ENCODE measurements at regions not wholly inside any gene's neighbourhood (a gene's known extent, or its start where the extent isn't known, plus 50 kb on each side); places are given as distances from the start of the nearest gene placed in this dataset.

DNA sequence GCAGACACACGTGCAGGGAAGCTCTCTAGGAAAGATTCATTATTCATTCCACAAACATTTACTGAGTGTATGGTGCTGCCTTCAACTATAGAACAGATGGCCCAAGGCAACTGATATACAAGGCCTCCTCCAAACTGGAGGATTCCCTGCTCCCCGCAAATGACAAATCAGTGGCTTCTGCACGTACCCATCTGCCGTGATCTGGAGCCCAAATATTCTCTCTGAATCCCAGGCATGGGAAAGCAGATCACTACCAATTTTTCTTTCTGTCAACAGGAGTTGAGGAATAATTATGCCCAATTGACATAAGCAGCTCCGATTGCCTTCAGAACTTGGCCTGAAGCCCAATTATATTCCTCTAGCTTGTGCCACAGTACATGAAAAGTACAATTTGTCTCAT, 174.2 kb upstream of the CCDC196 start:
- no peak overlapping the region for H3K4me3 ChIP-seq
- no peaks in the 10 kb centered on the region for H3K4me1 ChIP-seq
- 74 to 88% (median 84%) methylated on average over 5 of the region's 5 CpGs for WGBS, 5 donors
- H3K27ac ChIP-seq = no peak overlapping the region
- no peaks in the 10 kb centered on the region for H3K36me3 ChIP-seq
- TF ChIP-seq, protein P1, sequence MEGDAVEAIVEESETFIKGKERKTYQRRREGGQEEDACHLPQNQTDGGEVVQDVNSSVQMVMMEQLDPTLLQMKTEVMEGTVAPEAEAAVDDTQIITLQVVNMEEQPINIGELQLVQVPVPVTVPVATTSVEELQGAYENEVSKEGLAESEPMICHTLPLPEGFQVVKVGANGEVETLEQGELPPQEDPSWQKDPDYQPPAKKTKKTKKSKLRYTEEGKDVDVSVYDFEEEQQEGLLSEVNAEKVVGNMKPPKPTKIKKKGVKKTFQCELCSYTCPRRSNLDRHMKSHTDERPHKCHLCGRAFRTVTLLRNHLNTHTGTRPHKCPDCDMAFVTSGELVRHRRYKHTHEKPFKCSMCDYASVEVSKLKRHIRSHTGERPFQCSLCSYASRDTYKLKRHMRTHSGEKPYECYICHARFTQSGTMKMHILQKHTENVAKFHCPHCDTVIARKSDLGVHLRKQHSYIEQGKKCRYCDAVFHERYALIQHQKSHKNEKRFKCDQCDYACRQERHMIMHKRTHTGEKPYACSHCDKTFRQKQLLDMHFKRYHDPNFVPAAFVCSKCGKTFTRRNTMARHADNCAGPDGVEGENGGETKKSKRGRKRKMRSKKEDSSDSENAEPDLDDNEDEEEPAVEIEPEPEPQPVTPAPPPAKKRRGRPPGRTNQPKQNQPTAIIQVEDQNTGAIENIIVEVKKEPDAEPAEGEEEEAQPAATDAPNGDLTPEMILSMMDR (IDR thresholded peaks at IDR 0.05 in 8 of 11, conservative IDR thresholded peaks at IDR 0.05 in 3 of 11) = no peak
- TF ChIP-seq POLR2A (IDR thresholded peaks at IDR 0.05) (no peak), POLR2AphosphoS5 (IDR thresholded peaks at IDR 0.05) (no peak)
- H3K27me3 ChIP-seq (replicated peaks in 1 of 7) = no peaks in the 10 kb centered on the region
- H3K9me3 ChIP-seq = peaks cover 0 to 15% (median 2%) of the 10 kb centered on the region in 8 donors
- intact Hi-C loops (cut with DNase I; ENCODE audit: low total_unique reads) = no loop called here
- DNase-seq = no peak

DNA sequence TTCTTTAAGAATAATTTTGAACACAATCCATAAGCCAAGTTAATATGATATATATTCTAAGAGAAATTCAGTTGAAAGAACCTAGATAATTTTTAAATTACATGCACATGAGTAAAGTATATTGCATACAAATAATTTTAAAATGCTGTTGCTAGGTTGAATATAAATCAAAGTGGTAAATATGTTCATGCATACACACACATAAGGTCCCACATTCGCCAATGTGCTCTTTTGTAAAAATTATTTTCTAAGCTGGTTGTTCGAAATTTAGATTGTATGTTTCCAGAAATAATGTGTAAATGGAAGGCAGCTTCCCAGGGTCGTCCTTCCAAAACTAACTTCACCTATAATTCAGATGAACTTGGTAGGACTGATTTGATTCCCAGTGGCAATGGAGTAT, 173.7 kb upstream of the CCDC196 start:
- TF ChIP-seq POLR2A (IDR thresholded peaks at IDR 0.05) = no peak
- 64 to 90% (median 81%) methylated on average over 3 of the region's 3 CpGs for WGBS, 5 donors
- H3K4me1 ChIP-seq = no peaks in the 10 kb centered on the region
- peaks cover 0 to 19% (median 7%) of the 10 kb centered on the region in 8 donors for H3K9me3 ChIP-seq
- intact Hi-C loops (cut with DNase I; ENCODE audit: low total_unique reads) = no loop called here
- no peak overlapping the region for H3K4me3 ChIP-seq
- DNase-seq = no peak
- no peaks in the 10 kb centered on the region for H3K27me3 ChIP-seq (replicated peaks in 1 of 7)
- no peak overlapping the region for H3K27ac ChIP-seq
- no peaks in the 10 kb centered on the region for H3K36me3 ChIP-seq

DNA sequence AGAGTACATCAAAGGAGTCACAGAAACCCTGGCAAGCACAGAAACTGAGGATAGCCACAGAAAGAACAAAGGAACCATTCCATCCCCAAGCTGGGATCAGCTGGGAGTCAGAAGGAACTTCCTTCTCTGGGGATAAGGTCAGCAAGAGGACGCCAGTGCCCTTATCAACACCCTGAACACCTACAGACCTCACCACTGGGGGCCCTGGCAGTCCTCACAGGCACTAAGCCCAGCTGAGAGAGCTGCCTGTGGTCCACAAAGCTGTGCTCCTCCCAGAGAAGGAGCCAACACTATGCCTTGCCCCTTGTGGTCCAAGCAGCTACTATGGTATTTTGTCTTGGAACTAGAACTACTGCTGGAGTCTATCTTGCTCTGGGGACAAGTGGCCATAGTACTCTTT, 171.1 kb upstream of the CCDC196 start:
- intact Hi-C loops (cut with DNase I; ENCODE audit: low total_unique reads) = no loop called here
- 54 to 79% (median 61%) methylated on average over 1 of the region's 1 CpG for WGBS, 5 donors
- no peaks in the 10 kb centered on the region for H3K27me3 ChIP-seq (replicated peaks in 1 of 7)

DNA sequence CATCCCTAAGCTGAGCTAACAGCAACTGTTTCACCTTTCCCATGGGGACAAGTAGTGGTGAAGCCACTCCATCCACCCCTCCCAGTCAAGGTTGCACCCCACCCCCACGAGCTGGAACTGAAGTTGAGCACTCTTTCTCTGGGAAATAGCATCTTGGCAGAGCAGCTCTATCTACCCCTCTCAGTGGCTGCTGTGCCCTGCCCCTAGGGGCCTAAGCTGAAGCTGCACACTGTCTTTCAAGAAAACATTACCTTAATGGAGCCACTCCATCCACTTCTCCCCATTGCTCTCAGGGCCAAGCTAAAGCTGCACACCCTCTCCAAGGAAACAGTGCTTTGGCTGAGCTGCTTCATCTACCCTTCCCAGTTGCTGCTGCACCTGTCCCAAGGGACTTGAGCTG, 170.6 kb upstream of the CCDC196 start:
- DNase-seq = no peak
- intact Hi-C loops (cut with DNase I; ENCODE audit: low total_unique reads) = no loop called here
- Histone ChIP-seq H3K27me3 (replicated peaks in 1 of 7) (no peaks in the 10 kb centered on the region), H3K27ac (no peak overlapping the region), H3K36me3 (no peaks in the 10 kb centered on the region), H3K9me3 (peaks cover 2 to 33% (median 22%) of the 10 kb centered on the region in 8 donors), H3K4me1 (no peaks in the 10 kb centered on the region), H3K4me3 (no peak overlapping the region)
- 27 to 72% (median 58%) methylated on average over 1 of the region's 1 CpG for WGBS, 5 donors
- TF ChIP-seq, protein P1 (IDR thresholded peaks at IDR 0.05 in 8 of 11, conservative IDR thresholded peaks at IDR 0.05 in 3 of 11) = no peak
- TF ChIP-seq POLR2AphosphoS5 (IDR thresholded peaks at IDR 0.05) (no peak), POLR2A (IDR thresholded peaks at IDR 0.05) (no peak)

More for the DNA sequence above, 171.1 kb upstream of the CCDC196 start:
- no peaks in the 10 kb centered on the region for H3K36me3 ChIP-seq
- H3K27ac ChIP-seq = no peak overlapping the region
- TF ChIP-seq, protein P1 (IDR thresholded peaks at IDR 0.05 in 8 of 11, conservative IDR thresholded peaks at IDR 0.05 in 3 of 11) = no peak
- TF ChIP-seq POLR2AphosphoS5 (IDR thresholded peaks at IDR 0.05) = no peak
- TF ChIP-seq POLR2A (IDR thresholded peaks at IDR 0.05) = no peak
- H3K4me1 ChIP-seq = no peaks in the 10 kb centered on the region
- H3K4me3 ChIP-seq = no peak overlapping the region
- DNase-seq = no peak
- peaks cover 2 to 33% (median 22%) of the 10 kb centered on the region in 8 donors for H3K9me3 ChIP-seq

DNA sequence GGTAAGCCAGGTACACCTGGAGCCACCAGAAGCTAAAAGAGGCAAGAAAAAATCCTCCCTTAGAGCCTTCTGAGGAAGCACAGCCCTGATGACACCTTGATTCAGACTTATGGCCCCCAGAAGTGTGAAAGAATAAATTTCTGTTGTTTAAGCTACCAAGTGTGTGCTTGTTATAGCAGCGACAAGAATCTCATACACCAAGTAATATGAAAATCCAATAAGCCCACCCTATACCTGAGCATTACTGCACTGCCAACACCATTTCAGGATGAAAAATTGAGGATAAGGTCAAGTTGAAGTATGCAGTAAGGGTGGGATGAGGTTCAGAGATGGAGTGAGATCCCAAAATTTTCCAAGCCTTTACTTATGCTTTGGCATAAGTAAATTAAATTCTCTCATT, 163.6 kb upstream of the CCDC196 start:
- no peak overlapping the region for H3K4me3 ChIP-seq
- H3K27ac ChIP-seq = no peak overlapping the region
- DNase-seq = no peak
- intact Hi-C loops (cut with DNase I; ENCODE audit: low total_unique reads) = no loop called here
- no peaks in the 10 kb centered on the region for H3K27me3 ChIP-seq (replicated peaks in 1 of 7)
- H3K9me3 ChIP-seq = peaks cover 2 to 34% (median 18%) of the 10 kb centered on the region in 8 donors
- TF ChIP-seq POLR2A (IDR thresholded peaks at IDR 0.05) (no peak), POLR2AphosphoS5 (IDR thresholded peaks at IDR 0.05) (no peak)
- TF ChIP-seq, protein P1 (IDR thresholded peaks at IDR 0.05 in 8 of 11, conservative IDR thresholded peaks at IDR 0.05 in 3 of 11) = no peak
- H3K36me3 ChIP-seq = no peaks in the 10 kb centered on the region
- 81 to 100% (median 95%) methylated on average over 1 of the region's 1 CpG for WGBS, 5 donors
- H3K4me1 ChIP-seq = no peaks in the 10 kb centered on the region
